AG04450 (cell line): ENCODE measurements at regions not wholly inside any gene's neighbourhood (a gene's known extent, or its start where the extent isn't known, plus 50 kb on each side); places are given as distances from the start of the nearest gene placed in this dataset.

Experiments
- CTCF ChIA-PET: fragments of 300-600, 350-600 bp; formaldehyde crosslinking; extraction: SDS; loops from one replicate; lab custom pipeline; 2022; ENCODE audit warnings: antibody characterized with exemption, inconsistent platforms; lab: Charles Lee
- POLR2A ChIA-PET: fragments of 350-600 bp; formaldehyde crosslinking; extraction: SDS; loops from one replicate; lab custom pipeline; 2021; ENCODE audit warnings: antibody characterized with exemption, inconsistent platforms; lab: Yijun Ruan, JAX
- DNase-seq: peaks from one replicate; pipeline ENCODE4 v3.0.0-alpha.2; 2011; ENCODE audit warnings: low read depth, low spot score
- H3K27ac ChIP-seq: one replicate; pipeline ENCODE4 v1.5.1; 2012; ENCODE audit warnings: low read depth, low read length, control low read depth
- H3K27me3 ChIP-seq: one replicate; pipeline ENCODE4 v1.6.0; 2012; ENCODE audit warnings: low read length; ENCODE audit not compliant: control insufficient read depth, insufficient read depth
- H3K4me3 ChIP-seq: 2 replicates; pipeline ENCODE4 v1.5.1; 2011; ENCODE audit warnings: mild to moderate bottlenecking, low read depth, low read length, control low read depth
- H3K9me3 ChIP-seq: 2 replicates; pipeline ENCODE4 v1.5.1; 2012; ENCODE audit warnings: low read length; ENCODE audit not compliant: control insufficient read depth, insufficient read depth
- CTCF ChIP-seq: IDR thresholded peaks from 2 replicates; pipeline ENCODE4 v1.5.1; 2011; ENCODE audit warnings: low read depth, low read length, control low read depth, inconsistent platforms

- no peak for DNase-seq
- ChIA-PET POLR2A (no interaction called here), CTCF (interaction anchor here (0.7 kb wide), 1 partner anchor 29 kb away, joined by 3 read pairs; no protein-coding TSS in a partner anchor)
- TF ChIP-seq CTCF, result no peak
- H3K9me3 ChIP-seq, result no peaks in the 10 kb centered on the region
- peaks cover 24% of the 10 kb centered on the region for H3K27me3 ChIP-seq
- no peak overlapping the region for H3K27ac ChIP-seq
- H3K4me3 ChIP-seq, result no peak overlapping the region
These were observed 92.0 kb downstream of the RNASET2 start for GRCh38 chr6:166864333-166864732.

DNA sequence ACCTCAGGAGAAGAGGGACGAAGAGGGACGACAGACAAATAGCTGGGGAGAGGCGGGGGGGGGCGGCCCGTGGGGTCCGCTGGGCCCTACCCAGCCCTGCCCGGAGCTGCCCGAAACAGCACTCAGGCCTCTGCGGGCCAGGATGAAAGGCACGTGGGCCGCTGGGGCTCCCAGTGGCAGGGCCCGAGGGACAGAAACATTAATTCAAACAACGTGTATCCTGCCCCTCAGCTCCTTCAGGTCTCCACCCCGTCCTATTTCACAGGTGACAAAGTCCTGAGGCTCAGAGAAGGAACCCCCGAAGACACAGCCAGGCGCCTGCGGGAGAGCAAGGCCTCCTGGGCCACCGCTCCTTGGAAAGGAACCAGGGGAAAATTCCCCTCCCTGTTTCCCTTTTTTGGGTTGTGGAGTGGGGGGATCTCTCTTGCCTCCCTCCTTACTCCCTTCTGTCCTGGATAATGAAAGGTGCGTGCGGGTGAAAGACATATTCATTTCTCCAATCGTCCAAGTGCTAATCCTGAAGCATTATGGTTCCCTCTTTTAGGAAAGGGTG, 93.3 kb downstream of the RNASET2 start:
- no peaks in the 10 kb centered on the region for H3K9me3 ChIP-seq
- CTCF ChIA-PET, result no interaction called here
- no peak overlapping the region for H3K27ac ChIP-seq
- no peak for TF ChIP-seq CTCF
- POLR2A ChIA-PET, result no interaction called here
- no peak for DNase-seq
- H3K4me3 ChIP-seq, result peak overlapping the region; percentile 53
- H3K27me3 ChIP-seq, result peaks cover 24% of the 10 kb centered on the region

- no peak for TF ChIP-seq CTCF
- Histone ChIP-seq H3K27me3 (peaks cover 24% of the 10 kb centered on the region), H3K27ac (no peak overlapping the region), H3K4me3 (peak overlapping the region; percentile 53), H3K9me3 (no peaks in the 10 kb centered on the region)
- no peak for DNase-seq
- CTCF ChIA-PET, result no interaction called here
- POLR2A ChIA-PET, result no interaction called here
These were observed 93.9 kb downstream of the RNASET2 start for GRCh38 chr6:166862287-166862977.

GRCh38 chr6:166861961-166862286, 94.4 kb downstream of the RNASET2 start:
- TF ChIP-seq CTCF, result no peak
- ChIA-PET CTCF (no interaction called here), POLR2A (no interaction called here)
- peaks cover 24% of the 10 kb centered on the region for H3K27me3 ChIP-seq
- peak overlapping the region; percentile 53 for H3K4me3 ChIP-seq
- no peak for DNase-seq
- no peak overlapping the region for H3K27ac ChIP-seq
- no peaks in the 10 kb centered on the region for H3K9me3 ChIP-seq

DNA sequence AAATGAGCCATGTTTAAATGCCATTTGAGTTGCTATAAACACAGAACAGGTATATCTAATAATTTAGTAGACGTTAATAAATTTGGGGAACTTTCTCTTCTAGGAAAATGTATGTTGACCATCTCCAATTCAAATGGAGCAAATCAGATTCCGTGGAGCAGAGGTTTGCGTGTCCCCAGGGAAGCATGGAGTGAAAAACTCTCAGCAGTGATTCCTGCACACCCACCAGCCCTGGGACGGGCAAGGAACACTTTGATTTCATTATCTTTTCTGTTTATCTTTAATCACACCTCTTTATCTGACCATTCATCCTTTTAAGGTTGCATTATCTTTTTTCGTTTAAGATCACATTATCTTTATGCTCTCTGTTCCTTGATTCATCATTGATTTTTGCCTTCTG, 95.0 kb downstream of the RNASET2 start:
- H3K27me3 ChIP-seq, result peaks cover 24% of the 10 kb centered on the region
- no peak overlapping the region for H3K27ac ChIP-seq
- CTCF ChIA-PET, result no interaction called here
- POLR2A ChIA-PET, result no interaction called here
- H3K4me3 ChIP-seq, result no peak overlapping the region
- TF ChIP-seq CTCF, result no peak
- H3K9me3 ChIP-seq, result no peaks in the 10 kb centered on the region
- no peak for DNase-seq
